Activated CD4-positive, alpha-beta memory T cell treated with anti-CD3 and anti-CD28 coated beads, Interleukin-2, amount 10 ng/mL, durations not matched to agents 7 days and 5 days (primary cell): ENCODE measurements at regions not wholly inside any gene's neighbourhood (a gene's known extent, or its start where the extent isn't known, plus 50 kb on each side); places are given as distances from the start of the nearest gene placed in this dataset.

Source experiments
- CTCF ChIA-PET: fragments of 350-600 bp; sonication (Branson Sonifier 250); formaldehyde crosslinking; loops from one replicate; lab custom pipeline; 2021; ENCODE audit warnings: antibody characterized with exemption, inconsistent platforms; lab: Charles Lee
- POLR2A ChIA-PET: fragments of 350-600 bp; sonication (Branson Sonifier 250); formaldehyde crosslinking; loops from one replicate; lab custom pipeline; 2021; ENCODE audit warnings: antibody characterized with exemption; lab: Charles Lee
- DNase-seq: peaks from one replicate; pipeline ENCODE4 v3.0.0-alpha.2; 2020
- H3K27ac Mint-ChIP-seq: one replicate; pipeline ENCODE4 v1.8.0; 2021; ENCODE audit warnings: mild to moderate bottlenecking, mixed read lengths
- H3K27me3 Mint-ChIP-seq: one replicate; pipeline ENCODE4 v1.8.0; 2021; ENCODE audit warnings: mixed read lengths
- H3K36me3 Mint-ChIP-seq: one replicate; pipeline ENCODE4 v1.8.0; 2021; ENCODE audit warnings: low read depth, mixed read lengths
- H3K4me1 Mint-ChIP-seq: one replicate; pipeline ENCODE4 v1.8.0; 2021; ENCODE audit warnings: mixed read lengths
- H3K4me3 Mint-ChIP-seq: one replicate; pipeline ENCODE4 v1.8.0; 2021; ENCODE audit warnings: mild to moderate bottlenecking, mixed read lengths
- H3K9me3 Mint-ChIP-seq: one replicate; pipeline ENCODE4 v1.8.0; 2021; ENCODE audit warnings: mixed read lengths

- Mint-ChIP-seq H3K27ac (no peak overlapping the region), H3K4me3 (no peak overlapping the region), H3K27me3 (peaks cover 35% of the 10 kb centered on the region), H3K4me1 (peaks cover 23% of the 10 kb centered on the region), H3K9me3 (no peaks in the 10 kb centered on the region), H3K36me3 (no peaks in the 10 kb centered on the region)
- ChIA-PET POLR2A (no interaction called here), CTCF (no interaction called here)
- no peak for DNase-seq
These were observed 116.0 kb upstream of the TMCC3 start for GRCh38 chr12:94766397-94766796.

- no peak overlapping the region for H3K27ac Mint-ChIP-seq
- H3K4me1 Mint-ChIP-seq = peaks cover 15% of the 10 kb centered on the region
- CTCF ChIA-PET = interaction anchor here (0.6 to 1.4 kb wide), 5 partner anchors 160 to 661 kb away, joined by 3 to 6 read pairs (median 4); no protein-coding TSS in a partner anchor
These were observed 113.1 kb upstream of the TMCC3 start for GRCh38 chr12:94763462-94763861.

GRCh38 chr12:94762943-94763342, 112.6 kb upstream of the TMCC3 start:
- Mint-ChIP-seq H3K27ac (peak overlapping the region; percentile 68), H3K4me1 (peaks cover 15% of the 10 kb centered on the region), H3K4me3 (no peak overlapping the region), H3K36me3 (no peaks in the 10 kb centered on the region), H3K27me3 (peaks cover 10% of the 10 kb centered on the region), H3K9me3 (no peaks in the 10 kb centered on the region)
- ChIA-PET CTCF (interaction anchor here (1.2 to 1.4 kb wide), 2 partner anchors 159 to 661 kb away, joined by 4 to 5 read pairs; no protein-coding TSS in a partner anchor), POLR2A (no interaction called here)
- DNase-seq = no peak

More at GRCh38 chr12:94763462-94763861, 113.1 kb upstream of the TMCC3 start:
- H3K9me3 Mint-ChIP-seq = no peaks in the 10 kb centered on the region
- no peak for DNase-seq
- POLR2A ChIA-PET = no interaction called here
- H3K27me3 Mint-ChIP-seq = peaks cover 12% of the 10 kb centered on the region
- no peaks in the 10 kb centered on the region for H3K36me3 Mint-ChIP-seq
- H3K4me3 Mint-ChIP-seq = no peak overlapping the region

GRCh38 chr12:94762259-94762942, 112.0 kb upstream of the TMCC3 start:
- Mint-ChIP-seq H3K36me3 (no peaks in the 10 kb centered on the region), H3K27ac (no peak overlapping the region), H3K4me3 (no peak overlapping the region), H3K27me3 (peaks cover 12% of the 10 kb centered on the region), H3K4me1 (peaks cover 15% of the 10 kb centered on the region), H3K9me3 (no peaks in the 10 kb centered on the region)
- no peak for DNase-seq
- CTCF ChIA-PET = interaction anchor here (0.6 to 1.4 kb wide), 5 partner anchors 20 to 660 kb away, joined by 3 to 5 read pairs (median 3); partner anchors contain the start of gene NR2C1
- POLR2A ChIA-PET = no interaction called here

- Mint-ChIP-seq H3K9me3 (no peaks in the 10 kb centered on the region), H3K4me1 (peaks cover 15% of the 10 kb centered on the region), H3K27ac (no peak overlapping the region), H3K27me3 (peaks cover 13% of the 10 kb centered on the region), H3K36me3 (no peaks in the 10 kb centered on the region), H3K4me3 (no peak overlapping the region)
- ChIA-PET POLR2A (no interaction called here), CTCF (interaction anchor here (0.6 to 1.2 kb wide), 3 partner anchors 158 to 771 kb away, joined by 3 read pairs; partner anchors contain the start of gene NR2C1)
- no peak for DNase-seq
These were observed 111.2 kb upstream of the TMCC3 start for GRCh38 chr12:94761559-94761958.

GRCh38 chr12:94760786-94761185, 110.4 kb upstream of the TMCC3 start:
- no peak overlapping the region for H3K4me3 Mint-ChIP-seq
- ChIA-PET CTCF (no interaction called here), POLR2A (no interaction called here)
- no peaks in the 10 kb centered on the region for H3K9me3 Mint-ChIP-seq
- H3K27ac Mint-ChIP-seq = no peak overlapping the region
- peaks cover 15% of the 10 kb centered on the region for H3K4me1 Mint-ChIP-seq
- H3K36me3 Mint-ChIP-seq = no peaks in the 10 kb centered on the region
- DNase-seq = no peak
- peaks cover 10% of the 10 kb centered on the region for H3K27me3 Mint-ChIP-seq

GRCh38 chr12:94756789-94757188, 106.4 kb upstream of the TMCC3 start:
- peaks cover 2% of the 10 kb centered on the region for H3K4me1 Mint-ChIP-seq
- no peak overlapping the region for H3K4me3 Mint-ChIP-seq
- POLR2A ChIA-PET = no interaction called here
- H3K36me3 Mint-ChIP-seq = no peaks in the 10 kb centered on the region
- DNase-seq = no peak
- CTCF ChIA-PET = no interaction called here
- H3K9me3 Mint-ChIP-seq = no peaks in the 10 kb centered on the region
- H3K27ac Mint-ChIP-seq = no peak overlapping the region
- H3K27me3 Mint-ChIP-seq = peaks cover 27% of the 10 kb centered on the region

GRCh38 chr12:94755598-94755997, 105.2 kb upstream of the TMCC3 start:
- POLR2A ChIA-PET = no interaction called here
- CTCF ChIA-PET = interaction anchor here (0.8 kb wide), 1 partner anchor 10 kb away, joined by 3 read pairs; no protein-coding TSS in a partner anchor
- H3K27me3 Mint-ChIP-seq = peaks cover 30% of the 10 kb centered on the region
- no peak for DNase-seq
- no peaks in the 10 kb centered on the region for H3K9me3 Mint-ChIP-seq
- no peaks in the 10 kb centered on the region for H3K4me1 Mint-ChIP-seq
- no peak overlapping the region for H3K27ac Mint-ChIP-seq
- no peaks in the 10 kb centered on the region for H3K36me3 Mint-ChIP-seq
- no peak overlapping the region for H3K4me3 Mint-ChIP-seq

- ChIA-PET POLR2A (no interaction called here), CTCF (no interaction called here)
- Mint-ChIP-seq H3K4me3 (no peak overlapping the region), H3K4me1 (no peaks in the 10 kb centered on the region), H3K27me3 (peaks cover 31% of the 10 kb centered on the region), H3K27ac (no peak overlapping the region), H3K9me3 (no peaks in the 10 kb centered on the region), H3K36me3 (no peaks in the 10 kb centered on the region)
- no peak for DNase-seq
These were observed 104.3 kb upstream of the TMCC3 start for GRCh38 chr12:94754653-94755052.

- Mint-ChIP-seq H3K27ac (no peak overlapping the region), H3K4me3 (no peak overlapping the region), H3K4me1 (no peaks in the 10 kb centered on the region), H3K9me3 (no peaks in the 10 kb centered on the region), H3K27me3 (peaks cover 30% of the 10 kb centered on the region), H3K36me3 (no peaks in the 10 kb centered on the region)
- DNase-seq = no peak
- ChIA-PET POLR2A (no interaction called here), CTCF (interaction anchor here (1.0 kb wide), 1 partner anchor 155 kb away, joined by 3 read pairs; no protein-coding TSS in a partner anchor)
These were observed 102.8 kb upstream of the TMCC3 start for GRCh38 chr12:94753036-94753679.

- H3K27ac Mint-ChIP-seq = no peak overlapping the region
- ChIA-PET CTCF (no interaction called here), POLR2A (no interaction called here)
- no peaks in the 10 kb centered on the region for H3K36me3 Mint-ChIP-seq
- no peak overlapping the region for H3K4me3 Mint-ChIP-seq
- DNase-seq = no peak
- H3K4me1 Mint-ChIP-seq = no peaks in the 10 kb centered on the region
- H3K9me3 Mint-ChIP-seq = no peaks in the 10 kb centered on the region
- peaks cover 28% of the 10 kb centered on the region for H3K27me3 Mint-ChIP-seq
These were observed 100.5 kb upstream of the TMCC3 start for GRCh38 chr12:94750864-94751263.

GRCh38 chr12:94749890-94750289, 99.5 kb upstream of the TMCC3 start:
- H3K9me3 Mint-ChIP-seq = no peaks in the 10 kb centered on the region
- H3K4me1 Mint-ChIP-seq = no peaks in the 10 kb centered on the region
- H3K27me3 Mint-ChIP-seq = peaks cover 28% of the 10 kb centered on the region
- POLR2A ChIA-PET = no interaction called here
- no peak overlapping the region for H3K27ac Mint-ChIP-seq
- H3K4me3 Mint-ChIP-seq = no peak overlapping the region
- DNase-seq = no peak
- H3K36me3 Mint-ChIP-seq = no peaks in the 10 kb centered on the region
- CTCF ChIA-PET = no interaction called here

- POLR2A ChIA-PET = no interaction called here
- peaks cover 28% of the 10 kb centered on the region for H3K27me3 Mint-ChIP-seq
- H3K4me1 Mint-ChIP-seq = no peaks in the 10 kb centered on the region
- no peak overlapping the region for H3K4me3 Mint-ChIP-seq
- H3K36me3 Mint-ChIP-seq = no peaks in the 10 kb centered on the region
- no peak for DNase-seq
- no peaks in the 10 kb centered on the region for H3K9me3 Mint-ChIP-seq
- CTCF ChIA-PET = no interaction called here
- no peak overlapping the region for H3K27ac Mint-ChIP-seq
These were observed 99.1 kb upstream of the TMCC3 start for GRCh38 chr12:94749455-94749854.
